ENCODE measurements at regions not wholly inside any gene's neighbourhood (a gene's known extent, or its start where the extent isn't known, plus 50 kb on each side); places are given as distances from the start of the nearest gene placed in this dataset.

DNA sequence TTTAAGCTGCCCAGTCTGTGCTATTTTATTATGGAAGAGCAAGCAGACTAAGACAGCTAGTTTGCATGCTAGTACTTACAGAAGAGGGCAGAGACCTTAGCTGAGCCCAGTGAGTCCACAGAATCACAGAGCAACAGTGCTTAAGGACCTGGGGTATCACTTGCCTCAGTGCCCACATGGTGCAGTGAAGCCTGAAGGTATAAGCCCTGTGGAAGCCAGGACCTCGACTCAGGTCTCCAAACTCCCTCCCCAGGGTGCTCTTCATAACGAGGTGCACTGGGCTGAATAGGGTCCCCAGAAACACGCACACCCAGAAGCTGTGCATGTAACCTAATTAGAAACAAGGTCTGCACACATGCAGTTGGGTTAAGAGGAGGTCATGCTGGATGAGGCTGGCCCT, 718.1 kb downstream of the GALR1 start:
- no peak for DNase-seq (ENCODE audit: low read depth)
- TF ChIP-seq, protein P1, sequence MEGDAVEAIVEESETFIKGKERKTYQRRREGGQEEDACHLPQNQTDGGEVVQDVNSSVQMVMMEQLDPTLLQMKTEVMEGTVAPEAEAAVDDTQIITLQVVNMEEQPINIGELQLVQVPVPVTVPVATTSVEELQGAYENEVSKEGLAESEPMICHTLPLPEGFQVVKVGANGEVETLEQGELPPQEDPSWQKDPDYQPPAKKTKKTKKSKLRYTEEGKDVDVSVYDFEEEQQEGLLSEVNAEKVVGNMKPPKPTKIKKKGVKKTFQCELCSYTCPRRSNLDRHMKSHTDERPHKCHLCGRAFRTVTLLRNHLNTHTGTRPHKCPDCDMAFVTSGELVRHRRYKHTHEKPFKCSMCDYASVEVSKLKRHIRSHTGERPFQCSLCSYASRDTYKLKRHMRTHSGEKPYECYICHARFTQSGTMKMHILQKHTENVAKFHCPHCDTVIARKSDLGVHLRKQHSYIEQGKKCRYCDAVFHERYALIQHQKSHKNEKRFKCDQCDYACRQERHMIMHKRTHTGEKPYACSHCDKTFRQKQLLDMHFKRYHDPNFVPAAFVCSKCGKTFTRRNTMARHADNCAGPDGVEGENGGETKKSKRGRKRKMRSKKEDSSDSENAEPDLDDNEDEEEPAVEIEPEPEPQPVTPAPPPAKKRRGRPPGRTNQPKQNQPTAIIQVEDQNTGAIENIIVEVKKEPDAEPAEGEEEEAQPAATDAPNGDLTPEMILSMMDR (conservative IDR thresholded peaks at IDR 0.05; ENCODE audit: low read length) = no peak
- H3K4me3 ChIP-seq (ENCODE audit: low read length) = no peak overlapping the region

DNA sequence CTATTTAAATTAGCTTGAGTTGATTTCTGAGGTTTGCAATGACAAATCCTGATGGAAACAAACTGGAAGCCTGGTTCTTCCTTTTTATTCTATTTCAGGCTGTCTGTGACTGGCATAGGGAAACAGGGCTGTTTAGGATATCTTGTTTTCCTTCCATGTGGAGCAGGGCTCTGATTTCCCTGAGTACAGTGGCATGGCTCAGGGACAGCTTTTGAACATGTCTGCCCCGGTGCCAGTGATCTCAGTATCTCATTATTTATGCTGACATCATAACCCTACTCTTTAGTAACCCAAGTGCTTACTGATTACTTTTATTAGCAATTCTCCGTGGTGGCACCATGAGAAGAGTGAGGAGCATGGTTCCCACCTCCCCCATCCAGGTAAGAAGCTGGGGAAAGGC, 720.3 kb downstream of the GALR1 start:
- TF ChIP-seq, protein P1 (conservative IDR thresholded peaks at IDR 0.05; ENCODE audit: low read length) = no peak
- no peak overlapping the region for H3K4me3 ChIP-seq (ENCODE audit: low read length)
- DNase-seq (ENCODE audit: low read depth) = no peak

DNA sequence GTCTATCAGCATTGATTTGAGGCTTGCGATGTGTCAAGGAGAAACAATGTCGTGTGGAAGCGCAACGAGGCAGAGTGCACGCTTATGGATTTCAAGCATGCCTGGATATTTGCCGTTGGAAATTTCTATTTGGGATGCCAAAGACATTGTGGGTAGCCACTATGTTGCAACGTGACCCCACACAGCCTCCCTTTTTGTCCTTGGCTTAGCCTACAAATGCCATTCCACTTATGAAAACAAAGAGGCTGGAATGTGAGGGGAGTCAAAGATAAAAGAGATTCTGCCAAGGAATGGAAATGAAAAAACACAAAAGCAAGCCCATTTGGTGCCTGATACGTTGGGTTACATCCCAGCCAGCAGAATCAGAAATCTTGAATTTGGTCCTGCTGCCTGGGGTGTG, 721.2 kb downstream of the GALR1 start:
- TF ChIP-seq, protein P1 (conservative IDR thresholded peaks at IDR 0.05; ENCODE audit: low read length) = no peak
- DNase-seq (ENCODE audit: low read depth) = no peak

DNA sequence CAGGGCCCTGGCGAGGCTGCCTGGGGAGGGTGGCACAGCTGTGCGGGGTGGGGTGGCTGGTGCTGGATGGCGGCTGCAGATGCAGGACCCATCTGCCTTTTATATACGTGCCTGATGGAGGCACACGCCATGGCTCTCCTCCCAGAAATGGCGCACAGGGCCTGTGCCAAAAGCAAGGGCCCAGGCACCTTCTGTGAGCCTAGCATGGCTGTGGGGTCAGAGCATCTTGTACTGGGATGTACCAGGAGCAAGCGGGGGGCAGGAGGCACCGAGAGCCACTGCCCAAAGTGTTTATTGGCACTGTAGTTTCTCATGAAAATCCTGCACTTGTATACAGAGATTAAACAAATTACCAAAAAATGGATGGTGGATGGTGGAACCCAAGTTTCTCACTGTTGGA, 724.1 kb downstream of the GALR1 start:
- no peak overlapping the region for H3K4me3 ChIP-seq (ENCODE audit: low read length)
- DNase-seq (ENCODE audit: low read depth) = no peak
- TF ChIP-seq, protein P1 (conservative IDR thresholded peaks at IDR 0.05; ENCODE audit: low read length) = no peak

More for the DNA sequence above, 721.2 kb downstream of the GALR1 start:
- no peak overlapping the region for H3K4me3 ChIP-seq (ENCODE audit: low read length)

DNA sequence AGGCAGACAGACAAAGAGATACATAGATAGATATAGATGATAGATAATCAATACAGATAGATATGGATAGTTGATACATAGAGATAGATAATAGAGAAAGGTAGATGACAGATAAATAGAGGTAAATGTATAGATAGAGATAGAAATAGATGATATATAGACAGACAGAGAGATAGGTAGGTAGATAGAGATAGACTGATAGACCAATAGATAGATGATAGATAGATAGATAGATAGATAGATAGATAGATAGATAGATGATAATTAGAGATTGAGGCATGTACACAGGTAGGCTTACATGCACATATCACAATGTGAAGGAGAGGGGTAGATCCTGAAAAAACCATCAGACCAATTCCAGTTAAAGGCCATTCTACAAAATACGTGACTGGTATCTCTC, 724.7 kb downstream of the GALR1 start:
- TF ChIP-seq, protein P1 (conservative IDR thresholded peaks at IDR 0.05; ENCODE audit: low read length) = no peak
- DNase-seq (ENCODE audit: low read depth) = no peak
- no peak overlapping the region for H3K4me3 ChIP-seq (ENCODE audit: low read length)

DNA sequence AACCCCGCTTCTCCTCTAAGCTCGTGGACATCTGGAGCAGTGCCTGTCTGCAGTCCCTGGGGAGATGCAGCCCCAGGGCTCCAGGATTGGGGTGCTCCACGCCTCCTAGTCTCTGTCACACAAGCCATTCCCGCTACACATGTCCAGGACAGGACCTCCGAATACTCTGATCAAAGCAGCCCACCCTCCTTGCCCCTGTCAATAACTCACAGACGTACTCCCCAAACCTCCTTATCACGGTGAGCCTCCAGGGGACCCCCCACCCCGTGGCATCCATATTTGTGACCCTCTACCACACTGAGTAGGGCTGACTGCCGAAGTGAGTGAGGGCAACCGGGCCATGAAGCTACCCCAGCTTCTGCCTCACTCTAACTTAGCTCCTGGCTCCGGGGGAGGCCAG, 727.7 kb downstream of the GALR1 start:
- TF ChIP-seq, protein P1 (conservative IDR thresholded peaks at IDR 0.05; ENCODE audit: low read length) = no peak
- no peak overlapping the region for H3K4me3 ChIP-seq (ENCODE audit: low read length)
- no peak for DNase-seq (ENCODE audit: low read depth)

DNA sequence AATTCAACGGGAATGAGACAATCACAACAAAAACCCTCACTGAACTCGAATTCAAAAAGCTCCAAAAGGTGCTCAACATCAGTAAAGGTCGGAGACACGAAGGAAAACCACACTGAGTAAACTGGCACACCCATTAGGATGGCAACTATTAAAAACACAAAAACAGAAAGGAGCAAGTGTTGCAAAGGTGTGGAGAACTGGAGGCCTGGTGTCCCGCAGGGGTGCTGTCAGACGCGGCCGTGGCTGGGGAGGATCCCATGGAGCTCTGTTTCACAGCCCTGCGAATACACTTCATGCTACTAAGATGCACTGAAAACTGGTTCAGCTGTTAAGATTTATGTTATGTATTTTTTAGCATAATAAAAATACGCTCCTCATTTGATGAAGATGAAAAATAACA, 730.6 kb downstream of the GALR1 start:
- DNase-seq (ENCODE audit: low read depth) = no peak
- TF ChIP-seq, protein P1 (conservative IDR thresholded peaks at IDR 0.05; ENCODE audit: low read length) = no peak
- no peak overlapping the region for H3K4me3 ChIP-seq (ENCODE audit: low read length)

All from AG10803 (cell line).